Kidney glomerular epithelial cell (primary cell): ENCODE measurements at regions not wholly inside any gene's neighbourhood (a gene's known extent, or its start where the extent isn't known, plus 50 kb on each side); places are given as distances from the start of the nearest gene placed in this dataset.
A peak's percentile ranks its signal among the peaks of the same experiment; 100 is the strongest.

Source experiments
- DNase-seq: peaks from one replicate; lab custom pipeline; 2025; lab: John Stamatoyannopoulos, UW

- no peak for DNase-seq
These were observed 183.9 kb upstream of the MCHR2 start for GRCh38 chr6:100177956-100178355.

- DNase-seq: no peak
These were observed 183.1 kb upstream of the MCHR2 start for GRCh38 chr6:100176951-100177710.

- peak; percentile 71 for DNase-seq
These were observed 182.4 kb upstream of the MCHR2 start for GRCh38 chr6:100176311-100176950.

- peak; percentile 77 for DNase-seq
These were observed 181.8 kb upstream of the MCHR2 start for GRCh38 chr6:100175814-100176310.

- no peak for DNase-seq
These were observed 179.2 kb upstream of the MCHR2 start for GRCh38 chr6:100173211-100173610.

- DNase-seq: no peak
These were observed 178.3 kb upstream of the MCHR2 start for GRCh38 chr6:100172322-100172713.

- DNase-seq: no peak
These were observed 177.7 kb upstream of the MCHR2 start for GRCh38 chr6:100171533-100172321.

- DNase-seq: no peak
These were observed 174.1 kb upstream of the MCHR2 start for GRCh38 chr6:100168148-100168547.

GRCh38 chr6:100167585-100167984, 173.6 kb upstream of the MCHR2 start:
- DNase-seq: peak; percentile 16

- no peak for DNase-seq
These were observed 172.9 kb upstream of the MCHR2 start for GRCh38 chr6:100166956-100167355.

GRCh38 chr6:100165442-100165841, 171.4 kb upstream of the MCHR2 start:
- DNase-seq: no peak

GRCh38 chr6:100163035-100163434, 169.0 kb upstream of the MCHR2 start:
- no peak for DNase-seq

GRCh38 chr6:100161782-100162365, 167.9 kb upstream of the MCHR2 start:
- no peak for DNase-seq

GRCh38 chr6:100160930-100161329, 166.9 kb upstream of the MCHR2 start:
- DNase-seq: no peak

- DNase-seq: no peak
These were observed 161.1 kb upstream of the MCHR2 start for GRCh38 chr6:100155141-100155540.

GRCh38 chr6:100153636-100154275, 159.7 kb upstream of the MCHR2 start:
- DNase-seq: no peak

- no peak for DNase-seq
These were observed 158.2 kb upstream of the MCHR2 start for GRCh38 chr6:100152201-100152600.

- DNase-seq: no peak
These were observed 151.0 kb upstream of the MCHR2 start for GRCh38 chr6:100144991-100145390.

- DNase-seq: no peak
These were observed 144.5 kb upstream of the MCHR2 start for GRCh38 chr6:100138346-100139022.

GRCh38 chr6:100137759-100138158, 143.7 kb upstream of the MCHR2 start:
- no peak for DNase-seq

- DNase-seq: no peak
These were observed 142.6 kb upstream of the MCHR2 start for GRCh38 chr6:100136590-100136989.
